Esophagus squamous epithelium (tissue), 4 donors: ENCODE measurements at regions not wholly inside any gene's neighbourhood (a gene's known extent, or its start where the extent isn't known, plus 50 kb on each side); places are given as distances from the start of the nearest gene placed in this dataset.

Experiments used
- POLR2A ChIP-seq, 4 donors: fragments of 450-650 bp; IDR thresholded peaks; one replicate each; pipeline ENCODE4 v1.6.1; 2017; ENCODE audit warnings: antibody characterized with exemption in 4 of 4, mild to moderate bottlenecking in 4 of 4, moderate library complexity in 3 of 4
- TF ChIP-seq, protein P1 (sequence below), 6 experiments: fragments of 450-650 bp in 4 of 6; fragments of 200-600 bp in 2 of 6; sonication (generic) in 2 of 6; IDR thresholded peaks; one replicate each; pipeline ENCODE4 v1.5.1; 2016 to 2019; ENCODE audit warnings: antibody characterized with exemption in 6 of 6, mild to moderate bottlenecking in 4 of 6, moderate library complexity in 4 of 6

DNA sequence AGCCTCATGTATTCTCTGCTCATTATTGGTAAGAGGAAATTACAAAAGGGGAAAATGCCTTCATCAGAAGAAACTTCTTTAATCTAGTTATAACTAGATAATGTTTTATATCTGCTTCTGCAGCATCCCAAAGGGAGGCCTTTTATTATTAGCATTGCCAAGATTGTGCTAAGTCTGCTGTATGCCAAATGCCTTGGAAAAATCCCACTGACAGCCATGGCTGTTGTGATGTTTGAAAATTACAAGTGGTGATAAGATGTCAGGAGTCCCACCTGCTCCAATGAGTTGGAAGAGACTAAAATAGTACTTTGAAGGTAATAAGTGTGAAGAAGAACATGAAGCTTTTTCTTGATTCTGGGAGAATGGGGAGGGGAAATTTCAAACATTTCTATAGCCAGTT, 345.0 kb downstream of the GABRB2 start:
- TF ChIP-seq, protein P1, sequence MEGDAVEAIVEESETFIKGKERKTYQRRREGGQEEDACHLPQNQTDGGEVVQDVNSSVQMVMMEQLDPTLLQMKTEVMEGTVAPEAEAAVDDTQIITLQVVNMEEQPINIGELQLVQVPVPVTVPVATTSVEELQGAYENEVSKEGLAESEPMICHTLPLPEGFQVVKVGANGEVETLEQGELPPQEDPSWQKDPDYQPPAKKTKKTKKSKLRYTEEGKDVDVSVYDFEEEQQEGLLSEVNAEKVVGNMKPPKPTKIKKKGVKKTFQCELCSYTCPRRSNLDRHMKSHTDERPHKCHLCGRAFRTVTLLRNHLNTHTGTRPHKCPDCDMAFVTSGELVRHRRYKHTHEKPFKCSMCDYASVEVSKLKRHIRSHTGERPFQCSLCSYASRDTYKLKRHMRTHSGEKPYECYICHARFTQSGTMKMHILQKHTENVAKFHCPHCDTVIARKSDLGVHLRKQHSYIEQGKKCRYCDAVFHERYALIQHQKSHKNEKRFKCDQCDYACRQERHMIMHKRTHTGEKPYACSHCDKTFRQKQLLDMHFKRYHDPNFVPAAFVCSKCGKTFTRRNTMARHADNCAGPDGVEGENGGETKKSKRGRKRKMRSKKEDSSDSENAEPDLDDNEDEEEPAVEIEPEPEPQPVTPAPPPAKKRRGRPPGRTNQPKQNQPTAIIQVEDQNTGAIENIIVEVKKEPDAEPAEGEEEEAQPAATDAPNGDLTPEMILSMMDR (IDR thresholded peaks at IDR 0.05): no peak
- no peak for TF ChIP-seq POLR2A (IDR thresholded peaks at IDR 0.05)
